ENCODE measurements at regions not wholly inside any gene's neighbourhood (a gene's known extent, or its start where the extent isn't known, plus 50 kb on each side); places are given as distances from the start of the nearest gene placed in this dataset.

DNA sequence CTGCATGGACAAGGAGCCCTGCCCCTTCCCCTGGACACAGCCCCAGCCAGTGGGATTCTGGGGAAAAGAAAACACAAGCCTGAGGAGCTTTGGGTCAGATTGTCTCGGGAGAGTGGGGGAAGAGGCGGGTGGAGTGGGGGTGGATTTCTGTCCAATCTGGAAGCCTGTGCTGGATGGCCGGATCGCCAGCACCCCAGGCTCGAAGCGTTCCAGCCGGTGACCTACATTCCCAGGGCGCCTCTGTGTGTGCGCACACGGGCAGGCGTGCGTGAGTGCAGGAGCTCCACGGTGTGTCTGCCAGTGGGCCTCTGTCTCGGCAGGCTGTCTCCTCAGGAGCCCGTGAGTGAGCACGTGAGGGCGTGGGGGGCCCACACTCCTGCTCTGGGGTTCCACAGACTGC is 74.3 kb upstream of the DAB2IP start:
- no peak for DNase-seq
- Mint-ChIP-seq H3K36me3 (no peaks in the 10 kb centered on the region), H3K27me3 (peaks cover 5 to 30% (median 26%) of the 10 kb centered on the region in 3 donors), H3K27ac (peak overlapping the region in 1 of 6 donors; percentile 20), H3K4me1 (no peaks in the 10 kb centered on the region), H3K9me3 (no peaks in the 10 kb centered on the region), H3K4me3 (no peak overlapping the region)
- ATAC-seq (ENCODE audit: low read depth in 2 of 2), result no peak

DNA sequence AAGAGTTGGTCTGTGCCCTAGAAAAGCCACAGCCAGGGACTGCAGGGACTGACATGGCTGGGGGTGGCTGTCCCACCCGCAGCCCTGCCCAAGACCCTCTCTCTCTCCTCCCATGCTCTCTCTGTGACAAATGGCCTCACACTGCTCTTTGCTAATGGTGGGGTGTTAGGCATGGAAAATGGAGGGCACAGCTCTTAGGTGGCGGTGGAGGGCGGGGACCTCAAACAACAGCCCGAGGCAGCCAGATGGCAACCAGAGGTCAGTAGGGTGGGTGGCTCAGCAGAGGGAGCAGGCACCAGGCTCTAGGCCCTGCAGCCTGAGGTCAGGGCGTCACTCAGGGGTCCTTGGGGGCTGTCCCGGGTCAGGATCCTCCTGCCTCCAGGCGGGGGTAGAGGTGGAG is 73.9 kb upstream of the DAB2IP start:
- no peak overlapping the region for H3K27ac Mint-ChIP-seq
- ATAC-seq (ENCODE audit: low read depth in 2 of 2) (no peak), DNase-seq (no peak)
- no peak overlapping the region for H3K4me3 Mint-ChIP-seq
- H3K36me3 Mint-ChIP-seq, result no peaks in the 10 kb centered on the region
- no peaks in the 10 kb centered on the region for H3K4me1 Mint-ChIP-seq
- H3K9me3 Mint-ChIP-seq, result peaks cover 0 to under 1% (median 0%) of the 10 kb centered on the region in 7 donors
- H3K27me3 Mint-ChIP-seq, result peaks cover 5 to 34% (median 30%) of the 10 kb centered on the region in 3 donors

DNA sequence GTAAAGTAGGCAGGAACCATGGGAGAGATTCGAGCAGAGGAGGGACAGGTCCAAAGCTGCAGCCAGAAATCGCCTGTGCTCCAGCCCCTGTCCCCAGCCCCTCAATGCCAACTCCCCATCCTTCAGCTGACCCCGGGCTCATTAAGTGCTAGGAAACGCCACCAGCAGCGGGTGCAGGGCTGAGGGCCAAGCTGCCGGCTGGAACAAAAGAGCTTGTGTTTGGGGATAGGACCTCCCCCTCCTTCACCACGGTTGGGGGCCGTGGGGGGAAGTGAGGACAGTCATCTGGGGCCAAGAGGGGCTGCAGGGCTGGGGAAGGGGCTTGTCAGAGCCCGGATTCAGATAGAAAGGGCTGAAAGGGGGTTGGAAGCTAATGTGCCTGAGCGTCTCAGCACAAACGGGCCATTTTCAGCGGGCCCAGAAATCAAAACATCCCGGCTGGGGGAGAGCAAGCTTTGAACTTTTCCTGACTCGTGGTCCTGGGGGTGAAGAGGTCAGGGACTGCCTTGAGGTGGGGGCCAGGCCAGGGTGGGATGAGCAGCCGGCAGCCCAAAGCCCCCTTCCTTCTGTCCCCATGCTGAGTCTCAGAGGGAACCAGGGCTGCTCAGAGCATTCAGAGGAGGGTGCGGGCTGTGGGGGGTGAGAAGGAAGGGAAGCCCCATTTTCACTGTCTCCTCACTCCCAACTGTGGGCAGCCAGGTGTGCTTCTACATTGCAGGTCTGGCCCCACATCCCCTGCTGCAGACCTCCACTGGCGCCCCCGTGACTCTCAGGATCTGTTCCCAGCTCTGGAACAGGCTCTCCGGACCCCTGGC is 69.4 kb upstream of the DAB2IP start:
- peaks cover 0 to 4% (median 0%) of the 10 kb centered on the region in 7 donors for H3K9me3 Mint-ChIP-seq
- H3K36me3 Mint-ChIP-seq, result no peaks in the 10 kb centered on the region
- H3K27ac Mint-ChIP-seq, result no peak overlapping the region
- no peaks in the 10 kb centered on the region for H3K4me1 Mint-ChIP-seq
- ATAC-seq (ENCODE audit: low read depth in 2 of 2), result no peak
- no peak overlapping the region for H3K4me3 Mint-ChIP-seq
- no peak for DNase-seq
- H3K27me3 Mint-ChIP-seq, result peaks cover 19 to 61% (median 53%) of the 10 kb centered on the region in 3 donors

DNA sequence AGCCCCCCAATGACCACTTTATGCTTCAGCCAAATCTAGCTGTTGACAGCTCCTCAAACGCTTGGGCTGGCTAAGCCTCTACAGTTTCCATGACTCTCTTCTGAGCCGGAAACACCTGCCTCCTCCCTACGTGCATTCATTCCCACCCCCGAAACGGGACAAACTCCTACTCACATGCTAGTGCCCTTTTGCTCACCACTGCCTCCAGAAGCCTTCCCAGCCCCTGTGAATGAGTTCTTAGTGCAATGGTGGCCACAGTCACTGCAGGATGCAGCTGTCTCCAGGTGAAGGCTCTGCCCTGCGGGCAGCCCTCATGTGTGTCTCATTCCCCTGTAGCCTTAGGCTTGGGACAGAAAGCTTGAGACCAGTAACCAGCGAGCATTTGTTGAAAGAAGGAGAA is 68.8 kb upstream of the DAB2IP start:
- Mint-ChIP-seq H3K4me1 (no peaks in the 10 kb centered on the region), H3K9me3 (peaks cover 0 to 4% (median 0%) of the 10 kb centered on the region in 7 donors), H3K27me3 (peaks cover 19 to 67% (median 56%) of the 10 kb centered on the region in 3 donors), H3K36me3 (no peaks in the 10 kb centered on the region), H3K4me3 (no peak overlapping the region), H3K27ac (no peak overlapping the region)
- DNase-seq (no peak), ATAC-seq (ENCODE audit: low read depth in 2 of 2) (no peak)

DNA sequence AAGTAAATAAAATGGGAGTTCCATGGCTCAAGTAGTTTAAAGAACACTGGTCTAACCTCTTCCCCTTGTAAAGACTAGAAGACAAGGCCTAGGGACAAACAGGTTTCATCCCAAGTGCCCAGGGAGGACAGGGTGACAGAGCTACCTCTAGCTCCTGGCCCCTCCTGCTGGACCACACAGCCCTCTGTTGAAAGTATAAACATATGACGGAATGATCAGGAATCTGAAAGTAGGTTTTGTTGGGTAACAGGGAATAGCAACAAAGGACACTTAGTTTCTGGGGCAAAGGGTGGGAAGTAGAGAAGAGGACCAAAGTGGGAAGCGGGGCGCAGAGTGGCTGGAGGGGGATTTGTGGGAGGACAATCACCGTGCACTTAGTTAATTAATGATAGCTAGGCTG is 67.0 kb upstream of the DAB2IP start:
- H3K9me3 Mint-ChIP-seq, result peaks cover 0 to 4% (median 1%) of the 10 kb centered on the region in 7 donors
- no peaks in the 10 kb centered on the region for H3K4me1 Mint-ChIP-seq
- ATAC-seq (ENCODE audit: low read depth in 2 of 2) (no peak), DNase-seq (no peak)
- H3K27ac Mint-ChIP-seq, result no peak overlapping the region
- H3K27me3 Mint-ChIP-seq, result peaks cover 26 to 81% (median 64%) of the 10 kb centered on the region in 3 donors
- no peak overlapping the region for H3K4me3 Mint-ChIP-seq
- no peaks in the 10 kb centered on the region for H3K36me3 Mint-ChIP-seq

DNA sequence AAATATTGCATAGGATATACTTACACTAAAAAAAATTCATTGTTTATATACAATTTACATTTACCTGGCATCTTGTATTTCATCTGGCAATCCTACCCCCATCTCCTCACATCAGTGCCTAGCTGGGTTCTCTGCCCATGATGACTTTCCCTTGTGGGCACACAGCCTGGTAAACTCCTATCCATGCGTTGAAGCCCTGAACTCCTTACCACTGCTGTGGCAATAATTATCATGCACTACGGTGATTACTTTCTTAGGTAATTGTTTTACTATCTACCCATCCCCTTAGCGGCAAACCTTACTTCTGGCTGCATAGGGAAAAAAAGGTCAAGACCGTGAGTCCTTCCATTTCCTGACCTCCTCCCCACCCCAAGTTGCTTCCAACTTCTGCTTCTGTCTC is 63.6 kb upstream of the DAB2IP start:
- H3K27ac Mint-ChIP-seq, result peak overlapping the region in 1 of 6 donors; percentile 49
- H3K9me3 Mint-ChIP-seq, result peaks cover 0 to 6% (median under 1%) of the 10 kb centered on the region in 7 donors
- no peaks in the 10 kb centered on the region for H3K4me1 Mint-ChIP-seq
- H3K4me3 Mint-ChIP-seq, result no peak overlapping the region
- H3K27me3 Mint-ChIP-seq, result peaks cover 41 to 82% (median 62%) of the 10 kb centered on the region in 3 donors
- DNase-seq (no peak), ATAC-seq (ENCODE audit: low read depth in 2 of 2) (no peak)
- no peaks in the 10 kb centered on the region for H3K36me3 Mint-ChIP-seq

DNA sequence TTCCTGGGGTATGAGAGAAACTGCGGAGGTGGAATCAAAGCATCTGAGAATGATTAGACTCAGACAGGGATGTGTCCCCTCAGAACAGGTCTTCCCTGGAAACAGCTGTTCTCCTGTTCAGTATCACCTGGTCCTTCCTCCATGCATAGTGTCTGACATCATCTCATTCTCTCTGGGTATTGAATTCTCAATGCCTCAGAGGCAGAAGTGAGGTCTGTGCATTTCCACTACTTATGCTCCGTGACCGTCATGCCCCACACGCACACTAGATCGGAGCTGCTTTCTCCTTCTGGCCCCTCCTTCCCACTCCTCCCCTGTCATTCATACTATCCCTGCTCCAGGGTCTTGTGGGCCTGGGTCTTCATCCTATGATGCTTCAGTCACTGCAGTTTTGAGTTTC is 61.4 kb upstream of the DAB2IP start:
- Mint-ChIP-seq H3K27ac (no peak overlapping the region), H3K4me1 (no peaks in the 10 kb centered on the region), H3K4me3 (no peak overlapping the region), H3K27me3 (peaks cover 47 to 85% (median 64%) of the 10 kb centered on the region in 3 donors), H3K36me3 (no peaks in the 10 kb centered on the region), H3K9me3 (peaks cover 0 to 8% (median 2%) of the 10 kb centered on the region in 7 donors)
- no peak for ATAC-seq (ENCODE audit: low read depth in 2 of 2)
- no peak for DNase-seq

DNA sequence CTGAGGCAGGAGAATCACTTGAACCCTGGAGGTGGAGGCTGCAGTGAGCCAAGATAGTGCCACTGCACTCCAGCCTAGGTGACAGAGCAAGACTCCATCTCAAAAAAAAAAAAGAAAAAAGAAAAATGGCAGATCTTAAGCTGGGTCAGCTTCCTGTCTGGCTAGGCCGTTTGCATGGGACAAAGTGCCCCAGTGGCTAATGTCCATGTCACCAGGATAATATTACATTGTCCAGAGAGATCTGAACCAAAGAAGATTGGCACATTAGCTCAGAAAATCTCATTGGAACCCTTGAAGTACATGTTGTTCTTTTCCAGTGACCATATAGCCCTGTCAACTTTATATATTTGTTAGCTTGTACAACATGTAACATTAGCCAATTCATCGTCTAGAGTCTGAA is 59.2 kb upstream of the DAB2IP start:
- H3K4me3 Mint-ChIP-seq, result no peak overlapping the region

DNA sequence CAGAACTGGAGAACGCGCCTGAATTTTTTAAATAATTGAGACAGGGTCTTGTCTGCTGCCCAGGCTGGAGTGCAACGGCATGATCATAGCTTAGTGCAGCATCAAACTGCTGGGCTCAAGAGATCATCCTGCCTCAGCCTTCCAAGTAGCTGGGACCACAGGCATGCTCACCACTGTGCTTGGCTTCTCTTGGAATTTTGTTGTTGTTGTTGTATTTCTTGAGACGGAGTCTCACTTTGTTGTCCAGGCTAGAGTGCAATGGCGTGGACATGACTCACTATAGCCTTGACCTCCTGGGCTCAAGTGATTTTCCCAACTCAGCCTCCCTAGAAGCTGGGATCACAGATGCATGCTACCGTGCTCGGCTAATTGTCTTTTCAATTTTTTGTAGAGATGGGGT is 58.4 kb upstream of the DAB2IP start:
- H3K27me3 Mint-ChIP-seq, result peaks cover 51 to 86% (median 80%) of the 10 kb centered on the region in 3 donors
- H3K36me3 Mint-ChIP-seq, result peaks cover 6 to 8% of the 10 kb centered on the region in 2 donors
- no peaks in the 10 kb centered on the region for H3K4me1 Mint-ChIP-seq
- H3K27ac Mint-ChIP-seq, result no peak overlapping the region
- H3K9me3 Mint-ChIP-seq, result peaks cover 0 to 18% (median 12%) of the 10 kb centered on the region in 7 donors
- ATAC-seq (ENCODE audit: low read depth in 2 of 2) (no peak), DNase-seq (no peak)
- no peak overlapping the region for H3K4me3 Mint-ChIP-seq

More for the DNA sequence above, 59.2 kb upstream of the DAB2IP start:
- Mint-ChIP-seq H3K36me3 (peaks cover under 1 to 3% of the 10 kb centered on the region in 2 donors), H3K27me3 (peaks cover 46 to 88% (median 74%) of the 10 kb centered on the region in 3 donors), H3K27ac (no peak overlapping the region), H3K9me3 (peaks cover 0 to 12% (median 9%) of the 10 kb centered on the region in 7 donors), H3K4me1 (no peaks in the 10 kb centered on the region)
- no peak for DNase-seq
- no peak for ATAC-seq (ENCODE audit: low read depth in 2 of 2)

DNA sequence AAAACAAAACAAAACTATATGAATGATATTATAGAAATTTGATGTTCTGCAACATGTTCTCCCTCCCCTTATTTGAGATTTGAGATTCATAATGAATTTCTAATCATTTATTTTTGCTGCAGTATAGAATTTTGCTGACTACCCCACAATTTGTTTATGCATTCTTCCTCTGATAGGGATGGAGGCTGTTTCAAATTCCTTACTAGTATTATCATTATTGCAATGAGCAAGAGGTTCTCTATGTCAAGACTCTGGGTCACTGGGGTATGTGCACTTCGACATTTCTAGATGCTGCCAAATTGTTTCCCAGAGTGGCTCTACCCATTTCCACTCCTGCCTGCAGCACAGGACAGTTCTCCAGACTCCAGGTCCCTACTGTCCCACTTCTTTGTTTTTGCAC is 54.9 kb upstream of the DAB2IP start:
- H3K27me3 Mint-ChIP-seq, result peaks cover 44 to 76% (median 75%) of the 10 kb centered on the region in 3 donors
- H3K9me3 Mint-ChIP-seq, result peaks cover 0 to 18% (median 10%) of the 10 kb centered on the region in 7 donors
- H3K36me3 Mint-ChIP-seq, result peaks cover 6 to 8% of the 10 kb centered on the region in 2 donors
- no peak overlapping the region for H3K4me3 Mint-ChIP-seq
- no peak for DNase-seq
- ATAC-seq (ENCODE audit: low read depth in 2 of 2), result no peak
- peaks cover 7 to 13% (median 13%) of the 10 kb centered on the region in 3 donors for H3K4me1 Mint-ChIP-seq
- no peak overlapping the region for H3K27ac Mint-ChIP-seq

DNA sequence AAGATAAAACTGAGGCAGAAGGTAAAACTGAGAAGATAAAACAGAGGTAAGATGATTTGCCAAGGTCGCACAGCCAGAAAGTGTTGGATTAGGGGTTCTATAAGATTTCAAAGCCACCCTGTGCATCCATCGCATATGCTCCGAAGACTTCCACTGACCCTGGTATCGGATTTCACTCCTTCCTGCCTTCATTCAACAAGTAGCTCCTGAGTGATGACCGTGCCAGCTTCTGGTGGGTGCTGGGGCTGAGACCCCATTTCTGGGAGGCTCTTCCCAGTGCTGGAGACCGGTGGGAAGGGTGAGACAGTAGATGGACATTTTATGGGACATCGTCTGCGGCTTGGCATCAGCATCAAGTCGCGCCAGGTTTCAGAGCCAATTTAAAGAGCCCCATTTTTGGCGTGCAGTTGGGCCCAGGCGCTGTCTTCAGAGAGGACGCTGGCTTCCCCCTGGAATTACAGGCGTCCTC is 53.7 kb upstream of the DAB2IP start:
- H3K4me3 Mint-ChIP-seq, result peak overlapping the region in 3 of 8 donors; percentile 23 to 42 (median 33)
- H3K9me3 Mint-ChIP-seq, result peaks cover 0 to 18% (median 10%) of the 10 kb centered on the region in 7 donors
- DNase-seq (no peak), ATAC-seq (ENCODE audit: low read depth in 2 of 2) (no peak)
- peaks cover 7 to 14% (median 13%) of the 10 kb centered on the region in 3 donors for H3K4me1 Mint-ChIP-seq
- H3K36me3 Mint-ChIP-seq, result peaks cover 6 to 8% of the 10 kb centered on the region in 2 donors
- H3K27ac Mint-ChIP-seq, result no peak overlapping the region
- peaks cover 45 to 82% (median 71%) of the 10 kb centered on the region in 3 donors for H3K27me3 Mint-ChIP-seq

DNA sequence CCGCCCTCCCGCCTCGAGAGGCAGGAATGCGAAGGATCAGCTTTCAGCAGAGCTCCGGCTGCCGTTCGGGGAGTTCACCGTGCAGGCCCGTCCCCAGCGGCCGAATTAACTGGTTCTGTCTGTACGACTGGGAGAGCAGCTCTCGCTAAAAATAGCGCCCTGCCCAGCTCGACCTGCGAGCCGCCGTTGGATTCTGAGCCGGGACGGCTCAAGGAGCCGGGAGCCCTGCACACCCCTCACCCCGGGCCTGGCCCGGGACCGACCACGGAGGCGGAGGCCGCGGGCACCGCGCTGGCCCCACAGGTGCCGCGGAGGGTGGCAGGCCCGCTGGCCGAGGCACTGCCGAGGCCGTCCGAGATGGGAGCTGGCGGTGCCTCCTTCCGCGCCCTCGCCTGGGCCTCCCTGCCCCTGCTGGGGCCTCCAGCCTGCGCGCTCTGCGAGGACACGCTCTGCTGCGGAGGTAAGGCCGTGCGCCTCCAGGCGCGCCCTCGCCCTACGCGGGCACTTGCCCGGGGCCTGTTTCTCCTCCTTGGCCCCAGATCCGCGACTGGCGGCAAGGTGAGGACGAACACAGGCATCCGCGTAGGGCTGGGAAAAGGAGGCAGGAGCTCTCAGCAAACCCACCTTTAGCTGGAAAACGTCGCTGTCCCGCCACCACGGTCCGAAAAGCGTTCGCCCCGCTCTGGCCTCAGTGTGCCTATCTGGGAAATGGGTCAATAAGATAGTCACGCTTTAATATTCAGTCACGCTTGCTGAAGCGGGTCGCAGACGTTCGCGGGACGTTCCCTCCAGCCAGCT is 53.1 kb upstream of the DAB2IP start:
- Mint-ChIP-seq H3K4me3 (peak overlapping the region in 1 of 8 donors; percentile 68), H3K36me3 (peaks cover 6 to 8% of the 10 kb centered on the region in 2 donors), H3K27me3 (peaks cover 45 to 87% (median 75%) of the 10 kb centered on the region in 3 donors), H3K9me3 (peaks cover 0 to 18% (median 10%) of the 10 kb centered on the region in 7 donors), H3K27ac (no peak overlapping the region), H3K4me1 (peaks cover 7 to 14% (median 13%) of the 10 kb centered on the region in 3 donors)
- ATAC-seq (ENCODE audit: low read depth in 2 of 2) (no peak), DNase-seq (no peak)

Measured in naive B cell (primary cell).